Stomach (tissue), 4 donors: ENCODE measurements at regions not wholly inside any gene's neighbourhood (a gene's known extent, or its start where the extent isn't known, plus 50 kb on each side); places are given as distances from the start of the nearest gene placed in this dataset.

ENCODE experiments used
- POLR2A ChIP-seq, 4 donors: fragments of 450-650 bp; IDR thresholded peaks; one replicate each; pipeline ENCODE4 v1.6.1; 2016; ENCODE audit warnings: antibody characterized with exemption in 4 of 4, control low read depth in 2 of 4, mild to moderate bottlenecking in 1 of 4, moderate library complexity in 1 of 4
- POLR2AphosphoS5 ChIP-seq, 3 donors: sonication (generic); formaldehyde crosslinking; IDR thresholded peaks; one replicate each; pipeline ENCODE4 v1.6.1; 2016; ENCODE audit warnings: antibody characterized with exemption in 3 of 3
- TF ChIP-seq, protein P1 (sequence below), 7 experiments: fragments of 450-650 bp in 4 of 7; fragments of 200-600 bp in 3 of 7; sonication (generic) in 3 of 7; IDR thresholded peaks; one replicate each; pipeline ENCODE4 v1.5.1; 2016 to 2019; ENCODE audit warnings: antibody characterized with exemption in 7 of 7, control low read depth in 2 of 7, mild to moderate bottlenecking in 1 of 7

DNA sequence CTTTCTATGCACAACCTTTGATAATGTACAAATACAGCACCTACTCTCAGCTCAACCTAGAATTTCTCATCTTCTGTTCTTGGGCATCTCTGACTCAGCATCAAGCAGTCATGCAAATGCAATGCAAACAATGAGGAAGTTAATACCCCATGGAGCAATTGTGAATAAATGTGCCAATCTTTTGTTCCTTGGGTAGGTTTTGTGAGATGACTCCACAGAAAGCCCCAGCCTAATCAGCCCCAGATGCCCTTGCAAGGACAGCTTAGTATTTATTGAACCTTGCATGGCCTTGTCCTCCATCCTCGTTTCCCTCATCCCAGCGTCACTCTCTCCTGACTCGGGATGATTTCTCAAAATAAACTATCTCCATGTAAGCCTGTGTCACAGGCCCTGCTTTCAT lies 494.7 kb upstream of the NECTIN3 start:
- TF ChIP-seq POLR2A (IDR thresholded peaks at IDR 0.05) (no peak), POLR2AphosphoS5 (IDR thresholded peaks at IDR 0.05) (peak in 1 of 3 donors; percentile 25)
- TF ChIP-seq, protein P1, sequence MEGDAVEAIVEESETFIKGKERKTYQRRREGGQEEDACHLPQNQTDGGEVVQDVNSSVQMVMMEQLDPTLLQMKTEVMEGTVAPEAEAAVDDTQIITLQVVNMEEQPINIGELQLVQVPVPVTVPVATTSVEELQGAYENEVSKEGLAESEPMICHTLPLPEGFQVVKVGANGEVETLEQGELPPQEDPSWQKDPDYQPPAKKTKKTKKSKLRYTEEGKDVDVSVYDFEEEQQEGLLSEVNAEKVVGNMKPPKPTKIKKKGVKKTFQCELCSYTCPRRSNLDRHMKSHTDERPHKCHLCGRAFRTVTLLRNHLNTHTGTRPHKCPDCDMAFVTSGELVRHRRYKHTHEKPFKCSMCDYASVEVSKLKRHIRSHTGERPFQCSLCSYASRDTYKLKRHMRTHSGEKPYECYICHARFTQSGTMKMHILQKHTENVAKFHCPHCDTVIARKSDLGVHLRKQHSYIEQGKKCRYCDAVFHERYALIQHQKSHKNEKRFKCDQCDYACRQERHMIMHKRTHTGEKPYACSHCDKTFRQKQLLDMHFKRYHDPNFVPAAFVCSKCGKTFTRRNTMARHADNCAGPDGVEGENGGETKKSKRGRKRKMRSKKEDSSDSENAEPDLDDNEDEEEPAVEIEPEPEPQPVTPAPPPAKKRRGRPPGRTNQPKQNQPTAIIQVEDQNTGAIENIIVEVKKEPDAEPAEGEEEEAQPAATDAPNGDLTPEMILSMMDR (IDR thresholded peaks at IDR 0.05): no peak
